WTC11 (cell line): ENCODE measurements at regions not wholly inside any gene's neighbourhood (a gene's known extent, or its start where the extent isn't known, plus 50 kb on each side); places are given as distances from the start of the nearest gene placed in this dataset.

ENCODE experiments used
- CTCF ChIP-seq: fragments of 200-600 bp; IDR thresholded peaks from 2 replicates; pipeline ENCODE4 v1.8.0; 2022; ENCODE audit warnings: antibody characterized with exemption
- ELF4 ChIP-seq: sonication (generic); formaldehyde crosslinking; IDR thresholded peaks from 2 replicates; pipeline ENCODE4 v1.8.1; 2022; ENCODE audit warnings: low read depth, mild to moderate bottlenecking, moderate library complexity, missing genetic modification reagents
- FOXJ3 ChIP-seq: sonication (generic); formaldehyde crosslinking; IDR thresholded peaks from 2 replicates; pipeline ENCODE4 v1.9.0; 2021; ENCODE audit warnings: missing genetic modification reagents, mild to moderate bottlenecking, borderline replicate concordance
- GRHL2 ChIP-seq: fragments of 250-450 bp; sonication (Bioruptor Pico); IDR thresholded peaks from 2 replicates; pipeline ENCODE4 v1.8.0; 2022; ENCODE audit warnings: mild to moderate bottlenecking, moderate library complexity; ENCODE audit not compliant: insufficient replicate concordance, severe bottlenecking
- HMGXB4 ChIP-seq: sonication (generic); formaldehyde crosslinking; IDR thresholded peaks from 2 replicates; pipeline ENCODE4 v1.8.1; 2023; ENCODE audit warnings: mild to moderate bottlenecking, moderate library complexity, missing genetic modification reagents
- PREB ChIP-seq: sonication (generic); formaldehyde crosslinking; IDR thresholded peaks from 2 replicates; pipeline ENCODE4 v1.8.1; 2022; ENCODE audit warnings: mild to moderate bottlenecking, missing genetic modification reagents, moderate library complexity, borderline replicate concordance
- USF1 ChIP-seq: sonication (generic); formaldehyde crosslinking; IDR thresholded peaks from 2 replicates; pipeline ENCODE4 v1.8.0; 2022; ENCODE audit warnings: mild to moderate bottlenecking, missing genetic modification reagents
- USF2 ChIP-seq: sonication (generic); formaldehyde crosslinking; IDR thresholded peaks from 2 replicates; pipeline ENCODE4 v1.8.1; 2023; ENCODE audit warnings: mild to moderate bottlenecking, missing genetic modification reagents, moderate library complexity
- ZNF281 ChIP-seq: sonication (generic); formaldehyde crosslinking; IDR thresholded peaks from 2 replicates; pipeline ENCODE4 v1.8.0; 2023; ENCODE audit warnings: mild to moderate bottlenecking, missing genetic modification reagents

- TF ChIP-seq CTCF (no peak), HMGXB4 (no peak), FOXJ3 (CRISPR knock-in tag) (no peak), GRHL2 (CRISPR knock-in tag) (no peak), USF2 (CRISPR knock-in tag) (no peak), PREB (CRISPR knock-in tag) (no peak), ZNF281 (CRISPR knock-in tag) (no peak), USF1 (CRISPR knock-in tag) (no peak), ELF4 (no peak)
Observed at GRCh38 chr4:96429657-96430056, 589.8 kb downstream of the PDHA2 start.
